K562 (cell line): ENCODE measurements at regions not wholly inside any gene's neighbourhood (a gene's known extent, or its start where the extent isn't known, plus 50 kb on each side); places are given as distances from the start of the nearest gene placed in this dataset.
A peak's percentile ranks its signal among the peaks of the same experiment; 100 is the strongest.

ENCODE experiments used
- ATAC-seq: fragments of 200-7000 bp; cut with Tn5 transposase; 3 replicates; pipeline ENCODE4 v1.9.1; 2020; ENCODE audit warnings: moderate library complexity
- BruUV-seq: library from RNA; stranded (reverse); fragments of 400-500 nt; replicated peaks from 2 replicates; lab custom pipeline; 2021; lab: Mats Ljungman, UMichigan
- CTCF ChIA-PET: fragments of 300-600 bp; formaldehyde crosslinking; extraction: SDS; loops from one replicate; lab custom pipeline; 2021; ENCODE audit warnings: low intra/inter-chr PET ratio; lab: Yijun Ruan, JAX
- POLR2A ChIA-PET: fragments of 300-600, 350-650 bp; sonication (Branson Sonifier 250); formaldehyde crosslinking; extraction: SDS; loops from one replicate; lab custom pipeline; 2021; ENCODE audit warnings: antibody characterized with exemption, inconsistent platforms; lab: Yijun Ruan, JAX
- DNase-seq, 4 experiments: peaks; one replicate each; pipeline versions ENCODE4 v3.0.0 to v3.0.0-alpha.2; 2011 to 2018; ENCODE audit warnings: low spot score in 3 of 4, mixed read lengths in 3 of 4; ENCODE audit errors: extremely low read depth in 1 of 4
- FAIRE-seq: peaks from 2 replicates; lab custom pipeline; 2011; peaks lifted over from hg19 to GRCh38; lab: Jason Lieb, UNC
- H2AFZ ChIP-seq: 2 replicates; pipeline ENCODE4 v1.6.0; 2011; ENCODE audit warnings: low read depth, low read length, control low read depth, inconsistent platforms
- H3K27ac ChIP-seq: fragments of 200-600 bp; 3 replicates; pipeline ENCODE4 v1.8.0; 2011; ENCODE audit warnings: low read depth, mild to moderate bottlenecking, control low read depth, inconsistent platforms, low read length, moderate library complexity, mixed read lengths; ENCODE audit errors: extremely low read depth
- H3K27me3 ChIP-seq, 2 experiments: fragments of 300-600 bp in 1 of 2; 2 replicates in 1 of 2; 3 replicates in 1 of 2; pipeline versions ENCODE4 v1.6.0 to v1.8.0; 2011; ENCODE audit warnings: inconsistent platforms in 2 of 2, low read length in 2 of 2, mild to moderate bottlenecking in 1 of 2, mixed read lengths in 1 of 2, moderate library complexity in 1 of 2; ENCODE audit not compliant: control insufficient read depth in 2 of 2, insufficient read depth in 2 of 2
- H3K36me3 ChIP-seq: fragments of 300-600 bp; 3 replicates; pipeline ENCODE4 v1.8.0; 2011; ENCODE audit warnings: mild to moderate bottlenecking, low read length, inconsistent platforms; ENCODE audit not compliant: control insufficient read depth, insufficient read depth
- H3K4me1 ChIP-seq, 2 experiments: fragments of 200-600 bp in 1 of 2; replicated peaks in 1 of 2; 2 replicates in 1 of 2; 3 replicates in 1 of 2; pipeline versions ENCODE4 v1.5.1 to v1.8.0; 2011; ENCODE audit warnings: inconsistent platforms in 2 of 2, low read length in 2 of 2, mild to moderate bottlenecking in 1 of 2, mixed read lengths in 1 of 2, moderate library complexity in 1 of 2; ENCODE audit not compliant: control insufficient read depth in 2 of 2, insufficient read depth in 2 of 2
- H3K4me2 ChIP-seq: 2 replicates; pipeline ENCODE4 v1.6.1; 2011; ENCODE audit warnings: low read length, control low read depth, inconsistent platforms, mixed read lengths; ENCODE audit not compliant: insufficient read depth
- H3K4me3 ChIP-seq: fragments of 200-600 bp; sonication (generic), shearing (Covaris generic); 2 replicates; pipeline ENCODE4 v1.5.1; 2016; ENCODE audit warnings: control low read depth, inconsistent platforms
- H3K79me2 ChIP-seq: fragments of 200-600 bp; 3 replicates; pipeline ENCODE4 v1.8.0; 2011; ENCODE audit warnings: low read length, inconsistent platforms; ENCODE audit not compliant: control insufficient read depth, insufficient read depth
- H3K9ac ChIP-seq, 2 experiments: 2 replicates each; pipeline versions ENCODE4 v1.6.0 to v1.6.1; 2011; ENCODE audit warnings: low read depth in 2 of 2, low read length in 2 of 2, control low read depth in 1 of 2, inconsistent platforms in 1 of 2, mild to moderate bottlenecking in 1 of 2, mixed read lengths in 1 of 2; ENCODE audit not compliant: insufficient read depth in 1 of 2
- H3K9me1 ChIP-seq: one replicate; pipeline ENCODE4 v1.6.0; 2011; ENCODE audit warnings: inconsistent platforms, mild to moderate bottlenecking, low read length, moderate library complexity; ENCODE audit not compliant: control insufficient read depth, insufficient read depth
- H3K9me3 ChIP-seq: replicated peaks from 2 replicates; pipeline ENCODE4 v1.5.1; 2011; ENCODE audit warnings: low read depth, low read length, inconsistent platforms; ENCODE audit not compliant: control insufficient read depth, insufficient read depth
- H4K20me1 ChIP-seq: replicated peaks from 2 replicates; pipeline ENCODE4 v1.6.1; 2011; ENCODE audit warnings: low read length, inconsistent platforms, mixed read lengths; ENCODE audit not compliant: control insufficient read depth, insufficient read depth
- CHD1 ChIP-seq: fragments of 200-600 bp; sonication (generic); IDR thresholded peaks from one replicate; pipeline ENCODE4 v1.6.1; 2012; ENCODE audit warnings: mild to moderate bottlenecking, moderate library complexity, low read length, inconsistent platforms
- RAD21 ChIP-seq, 2 experiments: fragments of 250-450 bp in 1 of 2; fragments of 450-650 bp in 1 of 2; sonication (Bioruptor Pico) in 1 of 2; formaldehyde crosslinking in 1 of 2; IDR thresholded peaks in 1 of 2; conservative IDR thresholded peaks in 1 of 2; 2 replicates each; pipeline versions ENCODE4 v1.4.0 to v1.8.0; 2020 to 2022; ENCODE audit warnings: mild to moderate bottlenecking in 2 of 2, moderate library complexity in 1 of 2
- SMAD3 ChIP-seq: fragments of 450-650 bp; formaldehyde crosslinking; conservative IDR thresholded peaks from 2 replicates; pipeline ENCODE4 v1.4.0; 2020; ENCODE audit warnings: mild to moderate bottlenecking
- ZNF589 ChIP-seq: fragments of 200-800 bp; sonication (Bioruptor generic); IDR thresholded peaks from 2 replicates; pipeline ENCODE4 v1.6.1; 2016; ENCODE audit warnings: low read depth, missing genetic modification characterization, missing compliant biosample characterization
- WGBS: fragments of 100-300 bp; shearing (Covaris generic); methylation state at CpG from one replicate; pipeline ENCODE4 v1.1.6; 2016; ENCODE audit warnings: low coverage, mixed read lengths; ENCODE audit not compliant: insufficient coverage; ENCODE audit errors: missing lambda C conversion rate; 5-methylcytosine and 5-hydroxymethylcytosine counted together
- in situ Hi-C: fragments of 300-500 bp; cut with MboI; formaldehyde crosslinking; loops from 4 replicates; pipeline ENCODE4 v1.15.0; 2018; ENCODE audit warnings: inconsistent platforms, mixed read lengths
- intact Hi-C: fragments of 100-400 bp; cut with micrococcal nuclease; formaldehyde crosslinking; loops from 2 replicates; pipeline ENCODE4 v1.14.2; 2022

GRCh38 chr5:5587474-5587873, 165.0 kb downstream of the ICE1 start:
- Histone ChIP-seq H4K20me1 (no peaks in the 10 kb centered on the region), H3K27me3 (peaks cover 0 to 29% of the 10 kb centered on the region in 2 experiments; a peak in 2 of 5 replicates), H3K4me2 (no peak overlapping the region), H3K9ac (no peak overlapping the region), H3K9me3 (no peaks in the 10 kb centered on the region), H3K27ac (no peak overlapping the region), H3K36me3 (no peaks in the 10 kb centered on the region), H2AFZ (no peak overlapping the region), H3K79me2 (no peaks in the 10 kb centered on the region), H3K9me1 (no peaks in the 10 kb centered on the region), H3K4me3 (no peak overlapping the region), H3K4me1 (no peaks in the 10 kb centered on the region; a peak in 2 of 5 replicates)
- CTCF ChIA-PET, result no interaction called here
- TF ChIP-seq CHD1, result no peak
- intact Hi-C loops, result no loop called here
- ATAC-seq, result no peak
- POLR2A ChIA-PET, result interaction anchor here (0.6 kb wide), 1 partner anchor 11 kb away, joined by 3 read pairs; no protein-coding TSS in a partner anchor
- 5% methylated on average over 3 of the region's 3 CpGs for WGBS
- in situ Hi-C loops, result no loop called here
- no peak for FAIRE-seq
- no peak for DNase-seq
- no TSS peak for BruUV-seq

DNA sequence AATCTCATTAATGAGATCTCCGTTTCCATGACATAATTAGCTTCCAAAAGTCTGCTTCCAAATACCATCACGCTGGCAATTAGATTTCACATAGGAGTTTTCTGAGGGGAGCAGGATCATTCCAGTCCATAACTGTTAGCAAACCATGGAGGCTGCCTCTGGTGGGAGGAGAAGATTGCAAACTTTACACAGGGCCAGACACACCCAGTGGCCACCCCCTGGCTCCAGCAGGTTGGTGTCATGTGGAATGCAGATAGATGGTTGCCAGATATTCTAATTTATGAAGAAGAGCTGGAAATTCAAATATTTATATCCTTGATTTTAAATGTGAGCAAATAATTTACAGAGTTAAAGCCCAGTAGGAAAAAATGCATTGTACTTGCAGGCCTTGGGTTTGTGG, 164.2 kb downstream of the ICE1 start:
- H3K9ac ChIP-seq, result no peak overlapping the region
- no peaks in the 10 kb centered on the region for H3K9me3 ChIP-seq
- no peak overlapping the region for H3K4me2 ChIP-seq
- H3K27me3 ChIP-seq, result peaks cover 0 to 29% of the 10 kb centered on the region in 2 experiments; a peak in 2 of 5 replicates
- H3K27ac ChIP-seq, result no peak overlapping the region
- ChIA-PET CTCF (no interaction called here), POLR2A (interaction anchor here (1.1 kb wide), 1 partner anchor 96 kb away, joined by 6 read pairs; no protein-coding TSS in a partner anchor)
- no peak overlapping the region for H2AFZ ChIP-seq
- no peaks in the 10 kb centered on the region for H4K20me1 ChIP-seq
- H3K79me2 ChIP-seq, result no peaks in the 10 kb centered on the region
- no peak overlapping the region for H3K4me3 ChIP-seq
- no peak for FAIRE-seq
- WGBS, result 0% methylated on average over 2 of the region's 2 CpGs
- ATAC-seq, result peak; percentile 43; the same call in 1 of the 3 replicates
- in situ Hi-C loops, result no loop called here
- DNase-seq, result no peak
- no peaks in the 10 kb centered on the region for H3K9me1 ChIP-seq
- no TSS peak for BruUV-seq
- intact Hi-C loops, result no loop called here
- no peaks in the 10 kb centered on the region; a peak in 2 of 5 replicates for H3K4me1 ChIP-seq
- no peak for TF ChIP-seq SMAD3
- no peak for TF ChIP-seq ZNF589 (CRISPR knock-in tag)
- 0 out of 4 replicates have a peak, but pooled peaks of 1 of the 2 experiments have one; percentile 6 for TF ChIP-seq RAD21 (CRISPR knock-in tag; conservative IDR thresholded peaks at IDR 0.05 in 1 of 2, IDR thresholded peaks at IDR 0.05 in 1 of 2)
- no peaks in the 10 kb centered on the region for H3K36me3 ChIP-seq
